ENCODE measurements at regions not wholly inside any gene's neighbourhood (a gene's known extent, or its start where the extent isn't known, plus 50 kb on each side); places are given as distances from the start of the nearest gene placed in this dataset.
"Not testable (repeated sequence)": the region's sequence is repeated elsewhere in the genome, so short reads cannot be mapped to it uniquely, and the experiment has no call there.

DNA sequence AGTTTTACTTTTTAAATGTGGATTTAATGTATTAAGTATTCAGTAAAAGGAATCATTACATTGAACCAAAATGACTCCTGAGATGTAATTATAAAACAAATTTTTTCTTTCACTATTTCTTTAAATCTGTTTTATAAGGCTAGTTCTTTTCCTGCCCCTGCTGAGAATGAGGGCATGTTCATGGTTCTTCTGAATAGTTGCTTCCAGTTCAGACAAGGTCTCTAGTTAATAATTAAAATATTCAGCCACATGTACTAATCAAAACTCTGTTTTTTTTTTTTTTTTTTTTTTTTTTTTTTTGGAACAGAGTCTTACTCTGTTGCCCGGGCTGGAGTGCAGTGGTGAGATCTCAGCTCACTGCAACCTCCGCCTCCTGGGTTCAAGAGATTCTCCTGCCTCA lies 321.2 kb downstream of the DNAJB9 start:
- TF ChIP-seq, protein P1, sequence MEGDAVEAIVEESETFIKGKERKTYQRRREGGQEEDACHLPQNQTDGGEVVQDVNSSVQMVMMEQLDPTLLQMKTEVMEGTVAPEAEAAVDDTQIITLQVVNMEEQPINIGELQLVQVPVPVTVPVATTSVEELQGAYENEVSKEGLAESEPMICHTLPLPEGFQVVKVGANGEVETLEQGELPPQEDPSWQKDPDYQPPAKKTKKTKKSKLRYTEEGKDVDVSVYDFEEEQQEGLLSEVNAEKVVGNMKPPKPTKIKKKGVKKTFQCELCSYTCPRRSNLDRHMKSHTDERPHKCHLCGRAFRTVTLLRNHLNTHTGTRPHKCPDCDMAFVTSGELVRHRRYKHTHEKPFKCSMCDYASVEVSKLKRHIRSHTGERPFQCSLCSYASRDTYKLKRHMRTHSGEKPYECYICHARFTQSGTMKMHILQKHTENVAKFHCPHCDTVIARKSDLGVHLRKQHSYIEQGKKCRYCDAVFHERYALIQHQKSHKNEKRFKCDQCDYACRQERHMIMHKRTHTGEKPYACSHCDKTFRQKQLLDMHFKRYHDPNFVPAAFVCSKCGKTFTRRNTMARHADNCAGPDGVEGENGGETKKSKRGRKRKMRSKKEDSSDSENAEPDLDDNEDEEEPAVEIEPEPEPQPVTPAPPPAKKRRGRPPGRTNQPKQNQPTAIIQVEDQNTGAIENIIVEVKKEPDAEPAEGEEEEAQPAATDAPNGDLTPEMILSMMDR (IDR thresholded peaks at IDR 0.05), result no peak
- H3K27me3 ChIP-seq (ENCODE audit: control insufficient read depth, insufficient read depth, low read length), result no peaks in the 10 kb centered on the region
- H2AFZ ChIP-seq, result no peak overlapping the region
- H3K27ac ChIP-seq, result no peak overlapping the region
- no peak overlapping the region for H3K4me3 ChIP-seq (ENCODE audit: low read depth, low read length)
- H3K36me3 ChIP-seq (ENCODE audit: control insufficient read depth, insufficient read depth, low read length), result no peaks in the 10 kb centered on the region
- no peaks in the 10 kb centered on the region for H3K79me2 ChIP-seq
- H3K4me1 ChIP-seq, result no peaks in the 10 kb centered on the region
- H3K9me3 ChIP-seq (ENCODE audit: control insufficient read depth, low read length), result no peaks in the 10 kb centered on the region
- H3K9ac ChIP-seq, result no peak overlapping the region
- no peak overlapping the region for H3K4me2 ChIP-seq (ENCODE audit: low read length)

DNA sequence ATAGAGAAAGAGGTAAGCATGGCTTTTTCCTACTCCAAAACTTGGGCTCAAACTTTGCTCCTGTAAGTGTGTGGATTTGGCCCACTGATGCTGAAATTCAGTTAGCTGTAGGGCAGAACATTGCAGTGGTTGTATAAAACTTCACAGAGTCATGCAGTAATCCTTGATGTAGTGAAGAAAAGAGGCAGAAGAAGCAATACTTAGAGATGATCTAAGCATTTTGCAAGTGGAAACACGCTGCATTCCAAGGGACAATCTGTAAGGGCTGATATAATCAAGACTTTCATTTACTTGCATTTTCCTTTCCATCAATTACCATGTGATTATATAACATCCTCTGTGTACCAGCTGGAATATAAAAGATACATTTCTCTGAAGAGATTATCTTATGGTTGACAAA lies 338.8 kb downstream of the DNAJB9 start:
- H3K4me1 ChIP-seq, result no peaks in the 10 kb centered on the region
- no peak overlapping the region for H2AFZ ChIP-seq
- TF ChIP-seq, protein P1 (IDR thresholded peaks at IDR 0.05), result no peak
- no peak overlapping the region for H3K27ac ChIP-seq
- H3K4me2 ChIP-seq (ENCODE audit: low read length), result no peak overlapping the region
- no peaks in the 10 kb centered on the region for H3K27me3 ChIP-seq (ENCODE audit: control insufficient read depth, insufficient read depth, low read length)
- no peak overlapping the region for H3K4me3 ChIP-seq (ENCODE audit: low read depth, low read length)
- H3K36me3 ChIP-seq (ENCODE audit: control insufficient read depth, insufficient read depth, low read length), result no peaks in the 10 kb centered on the region
- H3K9ac ChIP-seq, result no peak overlapping the region
- H3K79me2 ChIP-seq, result no peaks in the 10 kb centered on the region
- H3K9me3 ChIP-seq (ENCODE audit: control insufficient read depth, low read length), result no peaks in the 10 kb centered on the region

DNA sequence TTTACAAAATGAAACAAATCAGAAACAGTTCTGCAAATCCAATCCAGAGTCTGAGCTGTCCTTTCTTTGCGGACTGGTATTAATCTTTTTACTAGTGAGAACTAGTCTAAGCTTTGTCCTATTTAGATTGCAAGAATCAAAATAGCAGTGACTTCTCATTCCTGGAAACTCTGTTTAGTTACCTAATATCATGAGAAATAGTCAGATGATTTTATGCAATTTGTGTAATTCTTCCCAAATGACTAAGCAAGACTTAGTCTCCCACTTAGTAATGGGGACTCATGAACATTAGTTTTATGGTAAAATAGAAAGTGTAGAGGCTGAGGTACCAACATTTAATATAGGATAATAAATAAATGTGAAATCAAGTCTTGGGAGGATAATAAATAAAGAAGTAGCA lies 341.3 kb downstream of the DNAJB9 start:
- H3K9me3 ChIP-seq (ENCODE audit: control insufficient read depth, low read length), result no peaks in the 10 kb centered on the region
- H3K9ac ChIP-seq, result no peak overlapping the region
- H3K36me3 ChIP-seq (ENCODE audit: control insufficient read depth, insufficient read depth, low read length), result no peaks in the 10 kb centered on the region
- no peak overlapping the region for H2AFZ ChIP-seq
- TF ChIP-seq, protein P1 (IDR thresholded peaks at IDR 0.05), result no peak
- no peak overlapping the region for H3K27ac ChIP-seq
- H3K27me3 ChIP-seq (ENCODE audit: control insufficient read depth, insufficient read depth, low read length), result no peaks in the 10 kb centered on the region
- H3K79me2 ChIP-seq, result no peaks in the 10 kb centered on the region
- no peak overlapping the region for H3K4me3 ChIP-seq (ENCODE audit: low read depth, low read length)
- no peaks in the 10 kb centered on the region for H3K4me1 ChIP-seq
- no peak overlapping the region for H3K4me2 ChIP-seq (ENCODE audit: low read length)

DNA sequence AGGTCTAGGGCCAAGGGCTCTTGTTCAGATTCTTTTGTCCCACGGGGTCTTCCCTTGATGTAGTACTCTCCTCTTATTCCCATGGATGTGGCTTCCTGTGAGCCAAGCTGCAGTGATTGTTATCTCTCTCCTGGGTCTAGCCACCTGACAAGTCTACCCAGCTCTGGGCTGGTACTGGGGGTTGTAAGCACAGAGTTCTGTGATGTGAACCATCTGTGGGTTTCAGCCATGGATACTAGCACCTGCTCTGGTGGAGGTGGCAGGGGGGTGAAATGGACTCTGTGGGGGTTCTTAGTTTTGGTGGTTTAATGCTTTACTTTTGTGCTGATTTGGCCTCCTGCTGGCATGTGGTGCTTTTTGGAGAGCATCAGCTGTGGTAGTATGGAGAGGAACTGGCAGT lies 350.8 kb downstream of the DNAJB9 start:
- H3K27ac ChIP-seq, result no peak overlapping the region
- no peak overlapping the region for H3K4me2 ChIP-seq (ENCODE audit: low read length)
- H3K27me3 ChIP-seq (ENCODE audit: control insufficient read depth, insufficient read depth, low read length), result no peaks in the 10 kb centered on the region
- H3K79me2 ChIP-seq, result no peaks in the 10 kb centered on the region
- no peak overlapping the region for H2AFZ ChIP-seq
- no peaks in the 10 kb centered on the region for H3K9me3 ChIP-seq (ENCODE audit: control insufficient read depth, low read length)
- TF ChIP-seq, protein P1 (IDR thresholded peaks at IDR 0.05), result no peak
- H3K9ac ChIP-seq, result no peak overlapping the region
- no peaks in the 10 kb centered on the region for H3K4me1 ChIP-seq
- no peak overlapping the region for H3K4me3 ChIP-seq (ENCODE audit: low read depth, low read length)
- no peaks in the 10 kb centered on the region for H3K36me3 ChIP-seq (ENCODE audit: control insufficient read depth, insufficient read depth, low read length)

DNA sequence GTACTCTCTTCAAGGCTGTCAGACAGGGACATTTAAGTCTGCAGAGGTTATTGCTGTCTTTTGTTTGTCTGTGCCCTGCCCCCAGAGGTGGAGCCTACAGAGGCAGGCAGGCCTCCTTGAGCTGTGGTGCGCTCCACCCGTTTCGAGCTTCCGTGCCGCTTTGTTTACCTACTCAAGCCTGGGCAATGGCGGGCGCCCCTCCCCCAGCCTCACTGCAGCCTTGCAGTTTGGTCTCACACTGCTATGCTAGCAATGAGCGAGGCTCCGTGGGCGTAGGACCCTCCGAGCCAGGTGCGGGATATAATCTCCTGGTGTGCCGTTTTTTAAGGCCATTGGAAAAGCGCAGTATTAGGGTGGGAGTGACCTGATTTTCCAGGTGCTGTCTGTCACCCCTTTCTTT lies 373.4 kb downstream of the DNAJB9 start:
- not testable (repeated sequence) for H3K4me2 ChIP-seq (ENCODE audit: low read length); H3K9me3 ChIP-seq (ENCODE audit: control insufficient read depth, low read length); H3K4me1 ChIP-seq

More for the DNA sequence above, 373.4 kb downstream of the DNAJB9 start:
- not testable (repeated sequence) for H3K79me2 ChIP-seq; H3K4me3 ChIP-seq (ENCODE audit: low read depth, low read length); H3K27me3 ChIP-seq (ENCODE audit: control insufficient read depth, insufficient read depth, low read length); H3K27ac ChIP-seq; H3K36me3 ChIP-seq (ENCODE audit: control insufficient read depth, insufficient read depth, low read length); H3K9ac ChIP-seq; H2AFZ ChIP-seq
